CD4-positive, alpha-beta T cell (primary cell): ENCODE measurements at regions not wholly inside any gene's neighbourhood (a gene's known extent, or its start where the extent isn't known, plus 50 kb on each side); places are given as distances from the start of the nearest gene placed in this dataset.

ENCODE experiments used
- ATAC-seq: fragments of 200-7000 bp; cut with Tn5 transposase; one replicate; pipeline ENCODE4 v1.10.0; 2022; ENCODE audit warnings: mild to moderate bottlenecking; ENCODE audit not compliant: poor library complexity
- CTCF ChIA-PET: fragments of 350-600 bp; sonication (Branson Sonifier 250); formaldehyde crosslinking; loops from one replicate; lab custom pipeline; 2021; ENCODE audit warnings: antibody characterized with exemption, inconsistent platforms; lab: Charles Lee
- POLR2A ChIA-PET: fragments of 350-600 bp; sonication (Branson Sonifier 250); formaldehyde crosslinking; loops from one replicate; lab custom pipeline; 2021; ENCODE audit warnings: antibody characterized with exemption, inconsistent platforms; lab: Charles Lee
- DNase-seq, 14 experiments: peaks; one replicate each; pipeline ENCODE4 v3.0.0-alpha.2; 2013 to 2020; ENCODE audit warnings: mixed read lengths in 2 of 14
- H3K27ac ChIP-seq, 2 donors: one replicate each; pipeline versions ENCODE4 v1.5.1 to v1.7.0; 2013; ENCODE audit warnings: low read length in 2 of 2, low read depth in 1 of 2, mild to moderate bottlenecking in 1 of 2
- H3K27me3 ChIP-seq, 2 experiments: 1 replicate in 1 of 2; 2 replicates in 1 of 2; pipeline versions ENCODE4 v1.6.1 to v1.7.0; 2013; ENCODE audit warnings: low read length in 2 of 2, control low read depth in 1 of 2, mild to moderate bottlenecking in 1 of 2, moderate library complexity in 1 of 2; ENCODE audit not compliant: insufficient read depth in 2 of 2, control insufficient read depth in 1 of 2
- H3K36me3 ChIP-seq: one replicate; pipeline ENCODE4 v1.6.1; 2013; ENCODE audit warnings: low read length, control low read depth; ENCODE audit not compliant: insufficient read depth
- H3K4me1 ChIP-seq: one replicate; pipeline ENCODE4 v1.6.1; 2013; ENCODE audit warnings: low read length, control low read depth; ENCODE audit not compliant: insufficient read depth
- H3K4me3 ChIP-seq: one replicate; pipeline ENCODE4 v1.5.1; 2013; ENCODE audit warnings: mild to moderate bottlenecking, low read length, moderate library complexity
- H3K9me3 ChIP-seq, 2 experiments: 1 replicate in 1 of 2; 2 replicates in 1 of 2; pipeline versions ENCODE4 v1.6.1 to v1.7.0; 2013; ENCODE audit warnings: low read length in 2 of 2, mild to moderate bottlenecking in 2 of 2, control low read depth in 1 of 2, moderate library complexity in 1 of 2; ENCODE audit not compliant: control insufficient read depth in 1 of 2, insufficient read depth in 1 of 2
- H3K27ac Mint-ChIP-seq: one replicate; pipeline ENCODE4 v1.8.0; 2020; ENCODE audit warnings: mixed read lengths
- H3K27me3 Mint-ChIP-seq: one replicate; pipeline ENCODE4 v1.8.0; 2021; ENCODE audit warnings: mixed read lengths
- H3K36me3 Mint-ChIP-seq: one replicate; pipeline ENCODE4 v1.8.0; 2021; ENCODE audit warnings: low read depth, mixed read lengths
- H3K4me1 Mint-ChIP-seq: one replicate; pipeline ENCODE4 v1.8.0; 2021; ENCODE audit warnings: low read depth, mixed read lengths
- H3K4me3 Mint-ChIP-seq: one replicate; pipeline ENCODE4 v1.8.0; 2020; ENCODE audit warnings: mild to moderate bottlenecking, mixed read lengths
- H3K9me3 Mint-ChIP-seq: one replicate; pipeline ENCODE4 v1.8.0; 2020; ENCODE audit warnings: mixed read lengths
- intact Hi-C, 2 experiments: fragments of 100-400 bp; cut with DNase I in 1 of 2; cut with micrococcal nuclease in 1 of 2; formaldehyde crosslinking; loops; one replicate each; pipeline versions ENCODE4 v1.15.1 to v1.9.0; 2023 to 2025; cut with DNase I, micrococcal nuclease
- TF ChIP-seq, protein P1 (sequence below): fragments of 200-600 bp; IDR thresholded peaks from one replicate; pipeline ENCODE4 v1.8.0; 2022; ENCODE audit warnings: antibody characterized with exemption, mild to moderate bottlenecking

DNA sequence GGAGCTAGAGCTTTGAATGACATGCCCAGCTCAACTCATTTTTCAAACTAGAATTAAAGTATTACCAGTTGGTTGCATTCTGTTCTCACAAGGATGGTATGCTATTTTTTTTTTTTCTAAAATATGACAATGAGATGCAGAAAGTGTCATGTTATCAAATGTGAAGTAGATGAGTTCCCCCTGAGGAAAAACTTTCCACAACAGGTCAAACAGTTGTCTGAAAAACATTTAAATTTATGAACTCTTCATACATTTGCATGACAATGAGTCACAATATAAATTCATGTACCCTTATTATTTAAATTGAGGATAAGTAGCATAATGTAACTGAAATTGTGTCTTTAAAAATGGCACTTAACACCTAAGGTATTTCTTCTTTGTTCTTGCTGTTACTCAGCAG is 1720.5 kb upstream of the NUDT12 start:
- DNase-seq (no peak), ATAC-seq (no peak)
- Mint-ChIP-seq H3K36me3 (no peaks in the 10 kb centered on the region), H3K4me3 (no peak overlapping the region), H3K4me1 (no peaks in the 10 kb centered on the region), H3K27me3 (no peaks in the 10 kb centered on the region), H3K9me3 (peaks cover 10% of the 10 kb centered on the region), H3K27ac (no peak overlapping the region)
- no peaks in the 10 kb centered on the region for H3K36me3 ChIP-seq
- POLR2A ChIA-PET, result no interaction called here
- H3K4me1 ChIP-seq, result no peaks in the 10 kb centered on the region
- no peak overlapping the region for H3K4me3 ChIP-seq
- H3K9me3 ChIP-seq, result peaks cover 0 to 3% of the 10 kb centered on the region in 2 experiments
- CTCF ChIA-PET, result no interaction called here
- TF ChIP-seq, protein P1, sequence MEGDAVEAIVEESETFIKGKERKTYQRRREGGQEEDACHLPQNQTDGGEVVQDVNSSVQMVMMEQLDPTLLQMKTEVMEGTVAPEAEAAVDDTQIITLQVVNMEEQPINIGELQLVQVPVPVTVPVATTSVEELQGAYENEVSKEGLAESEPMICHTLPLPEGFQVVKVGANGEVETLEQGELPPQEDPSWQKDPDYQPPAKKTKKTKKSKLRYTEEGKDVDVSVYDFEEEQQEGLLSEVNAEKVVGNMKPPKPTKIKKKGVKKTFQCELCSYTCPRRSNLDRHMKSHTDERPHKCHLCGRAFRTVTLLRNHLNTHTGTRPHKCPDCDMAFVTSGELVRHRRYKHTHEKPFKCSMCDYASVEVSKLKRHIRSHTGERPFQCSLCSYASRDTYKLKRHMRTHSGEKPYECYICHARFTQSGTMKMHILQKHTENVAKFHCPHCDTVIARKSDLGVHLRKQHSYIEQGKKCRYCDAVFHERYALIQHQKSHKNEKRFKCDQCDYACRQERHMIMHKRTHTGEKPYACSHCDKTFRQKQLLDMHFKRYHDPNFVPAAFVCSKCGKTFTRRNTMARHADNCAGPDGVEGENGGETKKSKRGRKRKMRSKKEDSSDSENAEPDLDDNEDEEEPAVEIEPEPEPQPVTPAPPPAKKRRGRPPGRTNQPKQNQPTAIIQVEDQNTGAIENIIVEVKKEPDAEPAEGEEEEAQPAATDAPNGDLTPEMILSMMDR, result no peak
- H3K27me3 ChIP-seq, result no peaks in the 10 kb centered on the region
- no peak overlapping the region for H3K27ac ChIP-seq
- intact Hi-C loops, result no loop called here

DNA sequence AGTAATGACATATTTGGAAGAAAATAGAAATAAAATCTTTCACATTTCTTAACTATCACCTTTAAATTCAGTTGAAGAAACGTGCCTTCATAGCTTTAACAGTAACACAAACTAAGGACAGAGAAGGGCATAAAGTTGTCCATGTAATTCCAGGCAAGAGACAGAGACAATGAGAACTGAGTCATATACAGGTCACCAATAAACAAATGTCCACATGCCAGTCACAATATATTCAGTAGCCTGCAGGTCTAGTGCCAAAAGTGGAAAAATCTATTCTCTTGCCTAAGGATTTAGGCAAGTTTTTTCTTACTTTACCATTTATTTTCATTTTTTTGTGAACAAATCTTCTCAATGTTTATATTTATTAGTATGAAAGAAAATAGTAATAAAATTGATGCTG is 1711.5 kb upstream of the NUDT12 start:
- POLR2A ChIA-PET, result no interaction called here
- CTCF ChIA-PET, result no interaction called here
- H3K9me3 Mint-ChIP-seq, result peaks cover 10% of the 10 kb centered on the region

DNA sequence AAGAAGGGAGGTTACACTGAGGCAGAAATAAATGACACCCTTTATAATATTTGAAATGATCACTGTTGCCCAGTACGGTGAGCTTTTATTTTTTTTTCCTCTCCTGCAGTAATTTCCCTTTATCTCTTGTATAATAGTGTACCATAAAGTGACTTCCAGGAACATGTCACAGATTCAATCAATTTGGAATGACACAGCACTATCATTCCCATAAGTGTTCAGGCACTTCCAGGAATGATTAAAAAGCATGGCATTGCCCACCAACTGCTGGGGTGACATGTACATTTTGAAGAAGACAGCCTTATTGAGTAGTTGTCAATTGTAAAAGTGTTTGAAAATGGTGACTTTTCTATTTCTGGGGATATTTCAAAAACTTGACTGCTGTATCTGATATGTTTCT is 1700.9 kb upstream of the NUDT12 start:
- no peak overlapping the region for H3K4me3 Mint-ChIP-seq
- POLR2A ChIA-PET, result no interaction called here
- intact Hi-C loops, result no loop called here
- H3K27me3 ChIP-seq, result no peaks in the 10 kb centered on the region
- no peaks in the 10 kb centered on the region for H3K36me3 Mint-ChIP-seq
- H3K27ac Mint-ChIP-seq, result no peak overlapping the region
- peaks cover 7% of the 10 kb centered on the region for H3K9me3 Mint-ChIP-seq
- no peak for DNase-seq
- H3K4me1 ChIP-seq, result no peaks in the 10 kb centered on the region
- H3K27ac ChIP-seq, result no peak overlapping the region
- H3K36me3 ChIP-seq, result no peaks in the 10 kb centered on the region
- TF ChIP-seq, protein P1, result no peak
- CTCF ChIA-PET, result no interaction called here
- no peaks in the 10 kb centered on the region for H3K4me1 Mint-ChIP-seq
- no peaks in the 10 kb centered on the region for H3K9me3 ChIP-seq
- no peak for ATAC-seq
- no peaks in the 10 kb centered on the region for H3K27me3 Mint-ChIP-seq
- H3K4me3 ChIP-seq, result no peak overlapping the region

More for the DNA sequence above, 1711.5 kb upstream of the NUDT12 start:
- no peak overlapping the region for H3K4me3 ChIP-seq
- TF ChIP-seq, protein P1, result no peak
- Mint-ChIP-seq H3K27me3 (no peaks in the 10 kb centered on the region), H3K4me1 (no peaks in the 10 kb centered on the region), H3K27ac (no peak overlapping the region), H3K4me3 (no peak overlapping the region), H3K36me3 (no peaks in the 10 kb centered on the region)
- no peaks in the 10 kb centered on the region for H3K9me3 ChIP-seq
- no peaks in the 10 kb centered on the region for H3K4me1 ChIP-seq
- no peak overlapping the region for H3K27ac ChIP-seq
- no peaks in the 10 kb centered on the region for H3K27me3 ChIP-seq
- no peaks in the 10 kb centered on the region for H3K36me3 ChIP-seq
- DNase-seq (no peak), ATAC-seq (no peak)
- intact Hi-C loops, result no loop called here
